ENCODE measurements at regions not wholly inside any gene's neighbourhood (a gene's known extent, or its start where the extent isn't known, plus 50 kb on each side); places are given as distances from the start of the nearest gene placed in this dataset.

DNA sequence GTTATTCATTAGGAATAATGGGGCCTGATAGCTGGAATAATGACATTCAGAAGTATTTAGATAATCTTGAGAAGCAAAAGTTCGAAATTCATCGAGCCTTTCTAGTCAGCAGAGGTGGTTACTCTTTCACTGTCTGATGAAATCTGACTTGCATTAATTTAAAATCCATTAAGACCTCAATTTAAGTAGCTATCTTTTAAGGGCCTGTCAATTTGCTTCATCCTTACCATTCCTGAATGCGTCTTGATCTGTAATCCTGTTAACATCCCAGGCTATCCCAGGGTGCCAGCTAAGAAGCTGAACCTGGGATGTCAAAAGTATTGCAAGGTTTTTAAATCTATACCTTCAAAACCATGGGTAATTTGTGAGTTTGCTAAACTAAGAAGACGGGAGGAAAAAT lies 1491.0 kb upstream of the MIR17HG start:
- no peak for DNase-seq

GRCh38 chr13:89857502-89857901 lies 1490.0 kb upstream of the MIR17HG start:
- DNase-seq = no peak

GRCh38 chr13:89862011-89862690 lies 1485.3 kb upstream of the MIR17HG start:
- DNase-seq = no peak

- no peak for DNase-seq
Observed at GRCh38 chr13:89862691-89863036, 1484.8 kb upstream of the MIR17HG start.

DNA sequence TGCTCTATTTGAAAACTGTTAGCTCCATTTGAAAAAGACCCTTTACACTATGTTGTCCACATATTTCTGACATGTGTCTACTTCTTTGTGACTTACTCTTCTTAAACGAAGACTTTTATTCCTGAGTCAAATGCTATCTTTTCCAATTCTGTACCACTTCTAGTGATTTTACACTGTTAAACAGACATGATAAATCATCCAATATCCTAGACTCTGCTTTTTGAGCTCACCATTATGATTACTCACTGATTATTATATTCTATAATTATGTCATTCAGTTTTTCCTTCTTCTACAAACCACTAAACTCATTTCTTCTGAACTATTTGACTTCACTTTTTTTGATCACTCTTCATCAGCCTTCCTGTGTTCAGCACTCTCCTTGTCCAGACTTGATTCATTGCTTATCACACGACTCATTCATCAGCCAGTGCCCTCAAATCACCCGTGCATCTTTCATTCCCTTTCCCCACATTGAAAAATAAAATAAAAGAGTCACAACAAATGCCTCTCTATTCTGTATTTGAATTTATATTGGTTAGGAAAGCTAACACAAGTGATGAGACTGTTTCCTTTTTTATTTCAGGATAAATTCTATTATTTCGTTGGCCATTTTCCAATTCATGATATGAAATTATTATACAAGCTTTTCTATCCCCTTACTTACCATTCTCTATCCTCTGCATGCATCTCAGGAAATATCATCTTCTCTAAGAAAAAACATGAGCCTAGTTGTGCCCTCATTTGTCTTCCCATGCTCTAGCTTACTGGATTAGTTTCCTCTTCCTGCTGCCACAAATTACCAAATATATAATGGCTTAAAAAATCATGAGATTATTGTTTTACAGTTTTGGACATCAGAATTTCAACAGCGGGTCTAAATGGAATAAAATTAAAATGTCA lies 1482.1 kb upstream of the MIR17HG start:
- no peak for DNase-seq

GRCh38 chr13:89869312-89869711 lies 1478.2 kb upstream of the MIR17HG start:
- DNase-seq = no peak

- no peak for DNase-seq
Observed at GRCh38 chr13:89878904-89879303, 1468.6 kb upstream of the MIR17HG start.

DNA sequence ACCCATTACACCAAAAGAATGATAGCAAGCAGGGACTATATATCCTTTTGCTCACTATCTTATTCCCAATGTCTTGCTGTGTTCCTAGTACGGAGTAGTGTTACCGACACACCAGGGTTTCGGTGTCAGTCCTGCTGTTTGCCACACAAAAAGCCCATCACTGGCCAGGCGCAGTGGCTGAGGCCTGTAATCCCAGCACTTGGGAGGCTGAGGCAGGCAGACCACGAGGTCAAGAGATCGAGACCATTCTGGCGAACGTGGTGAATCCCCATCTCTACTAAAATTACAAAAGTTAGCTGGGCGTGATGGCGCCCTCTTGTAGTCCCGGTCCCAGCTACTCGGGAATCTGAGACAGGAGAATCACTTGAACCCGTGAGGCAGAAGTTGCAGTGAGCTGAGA lies 1467.3 kb upstream of the MIR17HG start:
- DNase-seq = no peak

GRCh38 chr13:89883893-89884448 lies 1463.5 kb upstream of the MIR17HG start:
- DNase-seq = no peak

DNA sequence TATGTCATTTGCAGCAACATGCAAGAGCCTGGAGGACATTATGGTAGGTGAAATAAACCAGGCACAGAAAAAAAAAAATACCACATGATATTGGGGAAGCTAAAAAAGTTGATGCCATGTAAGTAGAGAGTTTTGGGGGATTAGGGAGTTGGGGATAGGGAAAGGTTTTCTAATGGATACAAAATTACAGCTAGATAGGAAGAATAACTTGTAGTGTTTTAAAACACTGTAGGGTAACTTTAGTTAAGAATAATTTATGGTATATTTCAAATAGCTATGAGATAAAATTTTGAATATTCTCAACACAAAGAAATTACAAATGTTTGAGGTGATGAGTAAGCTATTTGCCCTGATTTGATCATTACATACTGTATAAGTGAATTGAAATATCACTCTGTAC lies 1456.7 kb upstream of the MIR17HG start:
- DNase-seq = no peak

- no peak for DNase-seq
Observed at GRCh38 chr13:89891416-89891815, 1456.1 kb upstream of the MIR17HG start.

GRCh38 chr13:89897681-89898080 lies 1449.8 kb upstream of the MIR17HG start:
- no peak for DNase-seq

GRCh38 chr13:89899302-89900103 lies 1448.0 kb upstream of the MIR17HG start:
- no peak for DNase-seq

DNA sequence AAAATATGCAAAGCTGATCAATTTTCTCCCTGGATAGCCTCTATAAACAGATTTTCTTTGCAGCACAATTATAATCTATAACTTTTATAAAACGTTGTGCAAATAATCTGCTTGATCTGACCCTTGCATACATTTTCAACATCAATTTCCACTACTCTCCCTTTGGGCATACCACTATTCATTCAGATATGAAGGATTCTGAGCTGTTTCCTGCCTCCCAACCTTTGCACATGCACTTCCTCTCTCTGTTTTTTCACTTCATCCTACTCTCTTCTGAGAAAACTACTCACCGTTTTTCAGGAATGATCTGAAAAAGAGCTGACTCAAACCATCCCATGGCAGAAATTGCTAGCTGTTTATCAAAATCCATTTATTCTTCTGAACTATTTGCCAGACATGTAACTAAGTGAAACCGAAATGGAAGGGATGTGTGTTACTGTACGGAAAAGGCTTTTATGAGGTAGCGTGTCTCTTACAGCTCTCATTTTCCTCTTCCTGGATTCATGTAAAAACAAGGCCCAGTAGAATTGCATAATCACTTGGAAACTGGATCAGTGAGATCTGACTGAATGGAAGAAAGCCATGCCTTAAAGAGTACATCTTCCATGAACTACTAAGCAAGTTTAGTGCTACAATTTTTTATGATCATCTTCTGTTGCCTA lies 1447.3 kb upstream of the MIR17HG start:
- no peak for DNase-seq

- DNase-seq = no peak
Observed at GRCh38 chr13:89902223-89902622, 1445.3 kb upstream of the MIR17HG start.

DNA sequence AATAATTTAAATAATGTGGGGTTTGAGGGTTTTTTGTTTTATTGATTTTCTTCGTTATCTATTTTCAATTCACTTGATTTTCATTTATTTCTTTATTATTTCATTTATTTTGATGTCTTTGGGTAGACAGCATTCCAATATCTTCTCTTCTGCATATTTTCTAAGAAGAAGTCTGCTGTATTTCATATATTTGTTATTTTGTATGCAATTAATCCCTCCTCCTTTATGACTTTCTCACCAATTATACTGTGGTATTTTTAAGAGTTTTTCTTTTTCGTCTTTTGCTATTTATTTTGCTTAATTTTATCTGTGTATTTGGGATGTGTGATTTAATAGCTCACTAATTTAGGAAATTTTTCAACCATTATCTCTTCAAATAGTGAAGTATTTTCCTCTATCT lies 1444.4 kb upstream of the MIR17HG start:
- no peak for DNase-seq

DNA sequence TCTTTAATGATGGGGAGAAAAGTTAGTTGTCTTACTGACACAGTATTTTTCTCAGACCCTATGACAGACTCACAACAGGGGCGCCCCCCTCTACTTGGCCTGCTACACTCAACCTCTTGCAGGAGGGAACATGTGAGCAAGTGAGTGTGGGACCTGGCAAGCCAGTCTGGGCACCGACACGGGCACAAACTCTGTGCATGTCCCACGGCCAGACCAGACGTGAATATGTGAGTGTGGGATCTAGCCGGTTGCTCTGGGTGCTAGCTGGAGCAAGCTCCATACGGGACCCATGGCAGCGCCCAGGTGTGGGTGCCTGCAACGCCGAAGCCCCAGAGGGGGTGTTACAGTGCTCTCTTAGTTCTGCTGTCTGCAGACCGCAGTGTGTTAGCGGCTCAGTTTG lies 1437.3 kb upstream of the MIR17HG start:
- no peak for DNase-seq

DNA sequence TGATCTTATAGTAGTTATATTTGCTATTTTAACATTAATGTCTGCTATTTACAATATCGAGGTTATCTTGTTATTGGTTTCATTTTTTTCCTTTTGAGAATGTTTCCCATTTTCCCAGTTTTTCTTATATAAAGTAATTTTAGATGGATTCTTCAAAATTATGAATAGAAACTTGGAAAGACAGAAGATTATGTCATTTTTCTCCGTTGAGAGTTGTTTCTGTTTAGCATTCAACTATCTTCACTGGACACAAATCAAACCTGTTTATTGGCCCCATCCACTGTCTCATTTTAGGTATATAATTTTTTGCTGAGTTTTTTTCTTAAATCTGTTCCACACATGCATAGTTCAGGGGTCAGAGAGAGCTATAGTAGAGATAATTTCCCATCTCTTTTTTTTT lies 1430.9 kb upstream of the MIR17HG start:
- DNase-seq = no peak

- DNase-seq = no peak
Observed at GRCh38 chr13:89920461-89920860, 1427.0 kb upstream of the MIR17HG start.

- no peak for DNase-seq
Observed at GRCh38 chr13:89923052-89923451, 1424.4 kb upstream of the MIR17HG start.

- no peak for DNase-seq
Observed at GRCh38 chr13:89923736-89924135, 1423.8 kb upstream of the MIR17HG start.

- no peak for DNase-seq
Observed at GRCh38 chr13:89925107-89925506, 1422.4 kb upstream of the MIR17HG start.

GRCh38 chr13:89930861-89931260 lies 1416.6 kb upstream of the MIR17HG start:
- no peak for DNase-seq
